Fibroblast of skin of scalp (primary cell): ENCODE measurements at regions not wholly inside any gene's neighbourhood (a gene's known extent, or its start where the extent isn't known, plus 50 kb on each side); places are given as distances from the start of the nearest gene placed in this dataset.
A peak's percentile ranks its signal among the peaks of the same experiment; 100 is the strongest.
"Not testable (repeated sequence)": the region's sequence is repeated elsewhere in the genome, so short reads cannot be mapped to it uniquely, and the experiment has no call there.

Source experiments
- DNase-seq: peaks from one replicate; pipeline ENCODE4 v3.0.0-alpha.2; 2013

DNA sequence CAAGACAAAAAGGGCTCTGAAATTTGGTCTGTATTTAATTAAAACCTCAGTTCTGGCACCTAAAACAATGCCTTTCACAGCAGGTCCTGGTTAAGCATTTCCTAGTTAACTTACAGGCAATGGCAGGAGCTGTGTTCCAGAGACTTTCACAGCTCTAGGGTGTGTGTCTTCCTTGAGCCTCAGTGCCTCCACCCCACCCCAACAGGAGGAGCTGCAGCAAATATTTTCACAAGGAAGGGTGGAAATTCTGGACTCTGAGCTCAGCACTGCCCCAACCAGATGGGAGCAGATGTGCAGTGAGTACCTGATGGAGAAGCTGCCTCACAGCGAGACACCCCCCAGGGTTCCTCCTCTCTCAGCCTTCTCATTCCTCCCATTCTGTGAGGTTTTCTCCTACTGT is 106.3 kb upstream of the SPATA12 start:
- DNase-seq: no peak

DNA sequence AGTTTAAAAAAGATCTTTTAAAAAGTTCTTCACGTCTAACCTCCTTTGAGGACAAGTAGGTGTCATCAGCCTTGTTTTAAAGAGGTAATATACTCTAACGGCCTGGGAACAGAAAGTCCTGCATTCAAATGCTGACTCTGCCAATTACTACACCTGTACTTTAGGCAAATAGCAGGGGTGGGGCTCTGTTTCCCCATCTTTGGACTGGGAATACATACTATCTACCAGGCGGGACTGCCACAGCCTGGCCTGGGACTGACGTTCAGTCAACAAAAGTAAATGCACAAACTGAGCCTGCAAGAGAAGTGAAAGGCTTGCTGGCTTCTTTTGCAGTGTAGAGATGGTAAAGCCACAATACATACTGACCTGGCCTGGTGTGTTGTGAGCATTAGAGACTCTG is 107.6 kb upstream of the SPATA12 start:
- DNase-seq: no peak

DNA sequence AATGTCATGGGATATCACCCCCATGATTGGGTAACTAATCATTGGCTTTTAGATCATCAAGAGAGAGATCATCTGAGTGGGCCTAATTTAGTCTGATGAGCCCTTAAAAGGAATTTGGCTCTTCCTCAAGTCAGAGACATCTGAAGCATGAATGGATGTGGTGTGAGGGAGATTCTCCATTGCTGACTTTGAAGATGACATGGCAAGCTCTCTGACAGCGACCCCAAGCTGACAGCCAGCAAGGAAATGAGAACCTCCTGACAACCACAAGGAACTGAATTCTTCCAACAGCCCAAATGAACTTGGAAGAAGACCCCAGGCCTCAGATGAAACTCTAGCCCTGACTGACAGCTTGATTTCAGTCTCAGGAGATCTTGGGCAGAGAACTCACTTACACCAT is 108.4 kb upstream of the SPATA12 start:
- no peak for DNase-seq

DNA sequence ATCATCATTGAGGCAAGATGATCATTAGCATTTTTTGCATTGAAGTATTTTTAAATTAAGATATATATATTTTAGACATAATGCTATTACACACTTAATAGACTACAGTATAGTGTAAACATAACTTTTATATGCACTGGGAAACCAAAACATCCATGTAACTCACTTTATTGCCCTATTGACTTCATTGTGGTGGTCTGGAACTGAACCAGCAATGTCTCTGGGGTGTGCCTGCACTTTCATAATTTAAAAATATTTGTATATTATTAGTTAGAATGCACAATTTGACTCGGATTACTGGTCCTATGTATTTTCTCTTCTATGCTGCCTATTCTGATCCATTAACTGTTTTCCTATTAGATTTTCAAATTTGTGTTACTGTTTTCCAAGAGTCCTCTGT is 109.1 kb upstream of the SPATA12 start:
- DNase-seq: no peak

DNA sequence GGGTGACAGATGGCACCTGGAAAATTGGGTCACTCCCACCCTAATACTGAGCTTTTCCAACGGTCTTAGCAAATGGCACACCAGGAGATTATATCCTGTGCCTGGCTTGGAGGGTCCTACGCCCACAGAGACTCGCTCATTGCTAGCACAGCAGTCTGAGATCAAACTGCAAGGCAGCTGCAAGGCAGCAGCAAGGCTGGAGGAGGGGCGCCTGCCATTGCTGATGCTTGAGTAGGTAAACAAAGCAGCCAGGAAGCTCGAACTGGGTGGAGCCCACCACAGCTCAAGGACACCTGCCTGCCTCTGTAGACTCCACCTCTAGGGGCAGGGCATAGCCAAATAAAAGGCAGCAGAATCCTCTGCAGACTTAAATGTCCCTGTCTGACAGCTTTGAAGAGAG is 115.1 kb upstream of the SPATA12 start:
- DNase-seq: not testable (repeated sequence)

DNA sequence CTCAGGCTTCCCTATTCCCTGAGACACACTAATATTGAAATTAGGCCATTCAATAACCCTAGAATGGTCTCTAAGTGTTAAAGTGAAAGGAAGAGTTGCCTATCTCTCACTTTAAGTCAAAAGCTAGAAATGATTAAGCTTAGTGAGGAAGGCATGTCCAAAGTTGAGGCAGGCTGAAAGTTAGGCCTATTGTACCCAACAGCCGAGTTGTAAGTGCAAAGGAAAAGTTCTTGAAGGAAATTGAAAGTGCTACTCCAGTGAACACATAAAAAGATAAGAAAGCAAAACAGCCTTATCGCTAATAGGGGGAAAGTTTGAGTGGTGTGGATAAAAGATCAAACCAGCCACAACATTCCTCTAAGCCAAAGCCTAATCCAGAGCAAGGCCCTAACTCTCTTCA is 117.9 kb upstream of the SPATA12 start:
- DNase-seq: no peak

DNA sequence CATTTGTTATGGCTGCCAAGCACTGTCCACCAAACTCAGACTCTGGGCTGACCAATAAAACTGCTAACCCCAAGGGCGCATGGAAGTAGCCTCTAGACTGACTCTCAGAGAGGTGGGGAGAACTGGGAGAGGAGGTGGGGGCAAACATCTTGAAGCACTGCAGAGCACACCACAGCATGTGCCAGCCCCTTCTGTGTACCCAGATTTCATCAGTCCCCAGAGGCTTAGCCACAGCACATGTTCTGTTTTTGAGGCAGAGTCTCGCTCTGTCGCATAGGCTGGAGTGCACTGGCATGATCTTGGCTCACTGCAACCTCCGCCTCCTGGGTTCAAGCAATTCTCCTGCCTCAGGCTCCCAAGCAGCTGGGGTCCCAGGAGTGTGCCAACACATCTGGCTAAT is 119.5 kb upstream of the SPATA12 start:
- DNase-seq: no peak

DNA sequence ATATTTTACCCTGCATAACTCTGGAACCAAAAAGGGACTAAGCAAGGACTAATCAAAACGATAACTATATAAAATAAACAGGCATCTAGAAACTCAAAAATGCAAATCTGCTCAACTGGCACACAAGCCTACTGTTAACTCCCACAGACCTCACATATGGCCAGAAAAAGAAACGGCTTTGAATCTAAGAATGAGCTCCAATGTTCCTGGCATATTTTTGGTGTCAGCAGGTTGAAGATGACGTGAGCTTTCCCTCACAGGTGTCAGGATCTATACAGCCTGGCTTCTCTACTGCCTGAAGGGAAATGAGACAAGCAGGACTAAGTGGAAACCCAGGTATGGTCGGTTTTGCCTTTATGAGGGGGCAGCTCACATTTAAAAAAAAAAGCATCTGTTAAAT is 120.1 kb upstream of the SPATA12 start:
- no peak for DNase-seq

DNA sequence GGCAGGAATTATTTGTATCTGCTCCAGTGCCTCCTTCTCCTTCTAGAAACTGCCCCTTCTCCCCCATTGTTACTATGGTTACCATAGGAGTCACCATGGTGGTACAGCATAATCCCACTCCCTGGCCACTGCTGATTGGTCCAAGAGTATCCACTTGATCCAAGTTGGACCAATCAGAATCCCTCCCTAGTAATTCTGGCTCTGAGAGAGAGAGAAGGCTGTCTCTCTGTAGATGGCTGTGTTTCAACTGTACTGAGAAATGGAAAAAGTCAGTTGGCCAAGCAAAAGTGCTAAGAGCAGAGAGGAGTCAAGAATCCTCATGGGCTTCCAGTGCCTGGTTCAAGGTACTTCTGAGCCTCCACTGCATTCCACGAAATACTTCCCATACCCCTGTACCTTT is 120.6 kb upstream of the SPATA12 start:
- DNase-seq: no peak

DNA sequence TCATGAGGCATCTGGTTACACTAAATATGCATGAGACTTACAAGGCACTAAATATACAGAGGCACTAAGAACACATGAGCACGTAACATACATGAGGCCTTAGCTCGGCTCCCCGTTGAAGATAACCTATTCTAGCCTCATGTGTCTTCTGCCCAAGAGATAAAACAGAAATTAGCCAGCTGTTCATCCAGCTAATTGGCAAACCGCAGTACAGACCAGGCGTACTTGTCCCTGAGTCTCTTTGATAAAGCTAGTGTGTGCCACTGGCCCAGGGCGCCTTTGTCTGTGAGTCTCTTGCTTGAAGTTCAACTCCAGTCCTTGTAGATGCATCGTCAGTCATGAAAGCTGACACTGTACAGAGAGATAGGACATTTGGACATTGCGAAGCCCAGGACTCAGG is 121.9 kb upstream of the SPATA12 start:
- DNase-seq: no peak

DNA sequence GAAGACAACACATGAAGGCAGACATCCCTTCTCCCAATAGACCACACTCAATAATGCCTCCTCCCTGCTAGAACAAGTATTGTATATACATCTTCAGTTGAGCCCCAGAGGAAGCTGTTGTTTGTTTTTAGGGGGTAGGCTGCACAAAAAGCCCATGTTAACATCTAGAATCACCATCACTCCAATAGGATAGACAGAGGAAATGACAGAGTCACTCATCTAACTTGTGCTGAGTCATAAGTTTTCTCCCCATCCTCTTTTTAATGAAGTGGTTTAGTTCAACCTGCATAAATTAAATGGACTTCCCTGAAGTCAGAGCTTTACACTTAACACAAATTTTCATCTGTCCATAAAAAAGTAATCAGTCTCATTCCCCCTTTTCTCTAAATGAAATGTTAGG is 122.9 kb upstream of the SPATA12 start:
- DNase-seq: no peak

DNA sequence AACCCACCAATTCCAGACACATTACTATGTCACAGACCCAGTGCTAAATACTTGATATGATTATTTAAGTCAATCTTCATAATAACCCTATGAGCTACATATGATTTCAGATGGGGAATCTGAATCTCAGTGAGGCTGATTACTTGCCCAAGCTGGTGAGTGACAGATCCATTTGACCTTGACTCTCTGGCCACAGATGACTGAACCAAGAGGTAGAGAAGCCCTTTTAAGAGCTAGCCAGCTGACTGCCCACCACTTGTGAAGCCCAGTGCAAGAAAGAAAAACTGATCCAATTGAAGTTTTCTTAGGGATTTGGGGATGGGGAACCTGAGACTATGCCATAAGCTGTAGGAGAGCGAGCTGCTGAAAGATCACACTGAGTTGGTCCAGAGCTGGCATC is 124.7 kb upstream of the SPATA12 start:
- DNase-seq: no peak

DNA sequence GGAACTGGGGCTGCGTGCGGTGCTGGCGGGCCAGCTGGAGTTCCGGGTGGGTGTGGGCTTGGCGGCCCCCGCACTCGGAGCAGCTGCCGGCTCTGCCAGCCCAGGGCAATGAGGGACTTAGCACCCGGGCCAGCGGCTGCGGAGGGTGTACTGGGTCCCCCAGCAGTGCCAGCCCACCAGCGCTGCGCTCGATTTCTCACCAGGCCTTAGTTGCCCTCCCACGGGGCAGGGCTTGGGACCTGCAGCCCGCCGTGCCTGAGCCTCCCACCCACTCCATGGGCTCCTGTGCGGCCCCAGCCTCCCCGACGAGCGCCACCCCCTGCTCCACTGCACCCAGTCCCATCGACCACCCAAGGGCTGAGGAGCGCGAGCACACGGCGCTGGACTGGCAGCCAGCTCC is 126.0 kb upstream of the SPATA12 start:
- not testable (repeated sequence) for DNase-seq

DNA sequence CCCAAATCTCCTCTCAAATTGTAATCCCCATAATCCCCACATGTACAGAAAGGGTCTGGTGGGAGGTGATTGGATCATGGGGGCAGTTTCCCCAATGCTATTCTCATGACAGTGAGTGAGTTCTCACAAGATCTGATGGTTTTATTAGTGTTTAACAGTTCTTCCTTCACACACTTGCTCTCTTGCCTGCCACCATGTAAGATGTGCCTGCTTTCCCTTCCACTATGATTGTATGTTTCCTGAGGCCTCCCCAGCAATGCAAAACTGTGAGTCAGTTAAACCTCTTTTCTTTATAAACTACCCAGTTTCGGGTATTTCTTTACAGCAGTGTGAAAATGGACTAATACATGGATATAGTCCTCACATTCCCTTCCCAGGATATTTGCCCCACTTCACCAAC is 126.7 kb upstream of the SPATA12 start:
- DNase-seq: no peak

DNA sequence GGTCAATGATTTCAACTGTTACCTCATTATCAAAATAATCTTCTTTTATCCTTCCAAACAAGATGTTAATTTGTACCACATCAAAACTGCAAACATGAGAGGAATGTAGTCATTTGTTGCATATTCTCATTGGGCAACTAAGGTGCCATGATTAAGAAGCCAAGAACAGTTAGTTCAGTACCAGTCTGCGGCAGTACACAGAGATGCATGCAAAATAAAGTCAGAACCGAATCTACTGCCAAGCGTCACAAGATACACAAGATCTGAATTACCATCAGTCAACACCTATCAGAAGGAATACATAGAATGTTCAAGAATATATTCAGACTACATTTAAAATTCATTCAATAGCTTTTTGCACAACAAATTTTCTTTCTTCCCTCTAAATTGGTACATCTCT is 127.6 kb upstream of the SPATA12 start:
- DNase-seq: no peak

DNA sequence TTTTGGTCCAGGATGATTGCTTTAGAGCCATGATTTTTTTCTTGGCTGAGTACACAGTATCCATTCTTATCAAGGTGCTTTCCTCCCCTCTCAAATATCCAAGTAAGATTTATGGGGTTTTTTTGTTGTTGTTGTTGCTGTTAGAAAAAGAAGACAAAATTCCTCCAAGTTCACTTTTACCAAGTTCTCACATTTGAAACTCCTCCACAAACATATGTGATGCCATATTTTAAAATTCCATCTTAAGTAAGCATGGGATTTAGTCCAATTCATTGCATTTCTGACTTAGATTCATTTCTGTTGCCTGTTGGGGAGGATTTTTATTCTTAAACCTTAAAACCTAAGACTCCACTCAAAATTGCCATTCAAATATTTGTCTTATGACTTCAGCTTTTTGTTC is 128.6 kb upstream of the SPATA12 start:
- no peak for DNase-seq

DNA sequence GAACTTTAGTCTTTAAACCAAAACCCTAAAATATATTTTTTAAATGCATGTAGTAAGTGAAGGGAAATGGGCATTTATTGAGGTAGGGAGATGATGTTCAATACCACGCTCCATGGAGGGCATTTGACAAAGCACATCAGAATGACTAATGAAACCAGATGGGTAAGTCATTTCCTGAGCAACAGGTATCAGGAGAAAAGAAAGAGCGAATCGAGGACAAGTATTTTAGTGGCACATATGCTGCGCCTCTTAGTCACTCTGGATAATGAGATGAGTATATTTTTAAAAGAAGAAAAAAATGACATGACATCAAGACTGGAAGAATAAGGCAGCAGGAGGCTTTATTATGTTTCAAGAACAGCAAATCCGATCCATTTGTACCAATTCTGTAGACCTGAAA is 129.0 kb upstream of the ARHGEF3 start:
- no peak for DNase-seq

DNA sequence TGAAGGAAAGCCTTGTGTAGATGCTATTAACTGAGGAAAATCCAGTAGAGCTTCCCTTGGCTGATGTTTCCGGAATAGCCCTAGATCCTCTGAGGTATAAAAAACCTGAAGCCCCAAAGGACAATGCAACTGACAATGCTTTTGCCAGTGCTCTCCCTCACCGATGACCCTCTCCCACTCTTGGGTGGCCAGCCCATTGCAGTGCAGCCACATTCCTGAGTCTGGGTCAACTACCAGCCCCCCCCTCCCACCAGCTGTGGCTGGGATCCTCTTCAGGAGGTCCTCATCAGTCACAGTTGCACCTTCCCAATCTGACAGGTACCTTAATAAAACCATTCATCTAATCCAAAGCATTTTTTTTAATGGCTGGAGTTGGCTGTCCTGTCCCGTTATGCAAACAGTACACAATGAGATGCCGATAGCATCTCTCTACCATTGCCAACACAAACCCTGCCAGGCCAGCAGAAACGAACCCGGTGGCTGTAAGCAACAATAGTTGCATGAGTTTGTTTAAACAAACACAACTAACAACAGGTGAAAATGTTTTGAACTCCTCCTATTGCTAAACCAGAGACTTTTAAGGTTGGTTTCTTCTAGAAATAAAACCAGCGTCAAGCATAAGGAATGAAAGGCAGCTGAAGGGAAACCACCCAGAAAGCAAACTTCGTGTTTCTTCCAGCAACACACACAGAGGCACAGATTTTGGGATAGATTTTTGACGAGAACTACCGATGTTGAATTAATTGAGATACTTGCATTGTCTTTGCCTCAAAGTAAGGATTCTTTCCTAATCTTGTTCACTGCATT is 128.3 kb upstream of the ARHGEF3 start:
- DNase-seq: no peak

DNA sequence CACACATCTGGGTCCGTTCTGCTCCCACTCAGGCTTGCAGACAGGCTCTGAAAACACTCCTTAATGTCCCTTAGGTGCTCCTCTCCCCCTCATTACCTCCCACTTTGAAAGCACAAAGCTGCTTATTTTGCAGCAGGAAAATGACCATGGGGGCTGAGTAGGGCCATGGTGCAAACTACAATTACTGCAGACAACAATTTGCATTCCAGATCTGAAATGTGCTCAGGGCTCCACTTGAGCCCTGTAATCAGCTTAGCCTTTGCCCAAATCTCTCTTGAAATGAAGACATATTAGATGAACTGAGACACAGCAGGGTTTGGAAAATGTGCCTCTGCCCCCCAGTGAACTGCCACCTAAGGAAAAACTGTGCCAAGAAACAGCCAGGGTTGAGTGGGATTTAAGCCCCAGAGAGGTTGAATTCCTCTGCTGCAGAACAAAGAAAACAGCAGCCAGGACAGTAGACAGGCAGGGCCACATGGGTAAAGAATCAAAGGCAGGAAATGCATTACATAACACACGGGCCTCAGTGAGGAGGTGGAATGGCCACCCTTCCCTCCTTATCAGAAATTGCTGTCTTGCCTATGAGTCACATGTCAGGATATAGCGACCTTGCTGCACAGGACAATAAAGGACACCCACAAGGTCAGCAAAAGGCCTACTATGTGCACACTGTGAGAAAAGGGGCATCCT is 126.8 kb upstream of the ARHGEF3 start:
- no peak for DNase-seq

DNA sequence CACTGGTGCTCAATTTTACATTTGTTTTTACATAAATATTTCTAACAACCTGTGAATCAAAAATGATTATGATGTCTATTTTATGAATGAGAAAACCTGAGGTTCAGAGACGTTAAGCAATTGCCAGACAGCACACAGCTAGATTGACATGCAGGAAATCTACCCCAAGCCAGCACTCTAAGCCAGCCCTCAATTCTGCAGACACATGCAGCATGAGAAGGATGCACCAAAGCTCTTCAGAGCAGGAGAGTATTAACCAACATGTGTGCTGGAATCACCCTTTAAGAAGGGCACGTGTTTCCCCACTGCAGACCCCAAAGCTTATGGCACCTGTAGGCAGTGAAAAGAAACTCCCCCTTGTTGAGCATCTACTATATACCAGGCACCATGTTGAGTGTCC is 126.1 kb upstream of the ARHGEF3 start:
- DNase-seq: no peak

DNA sequence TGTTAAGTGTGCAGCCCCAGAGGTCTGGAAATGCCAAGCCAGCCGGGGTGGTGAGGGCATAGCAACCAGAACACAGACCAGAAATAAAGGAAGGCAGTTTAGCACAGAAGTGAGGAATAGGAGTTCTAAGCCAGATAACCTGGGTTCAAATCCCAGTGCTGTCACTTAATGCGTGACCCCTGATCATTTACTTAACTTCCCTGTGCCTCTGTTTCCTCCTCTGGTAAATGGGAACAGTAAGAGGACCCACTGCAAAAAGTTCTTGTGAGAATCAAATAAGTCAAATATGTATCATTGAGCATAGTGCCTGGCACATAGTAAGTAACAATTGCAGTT is 125.2 kb upstream of the ARHGEF3 start:
- no peak for DNase-seq

DNA sequence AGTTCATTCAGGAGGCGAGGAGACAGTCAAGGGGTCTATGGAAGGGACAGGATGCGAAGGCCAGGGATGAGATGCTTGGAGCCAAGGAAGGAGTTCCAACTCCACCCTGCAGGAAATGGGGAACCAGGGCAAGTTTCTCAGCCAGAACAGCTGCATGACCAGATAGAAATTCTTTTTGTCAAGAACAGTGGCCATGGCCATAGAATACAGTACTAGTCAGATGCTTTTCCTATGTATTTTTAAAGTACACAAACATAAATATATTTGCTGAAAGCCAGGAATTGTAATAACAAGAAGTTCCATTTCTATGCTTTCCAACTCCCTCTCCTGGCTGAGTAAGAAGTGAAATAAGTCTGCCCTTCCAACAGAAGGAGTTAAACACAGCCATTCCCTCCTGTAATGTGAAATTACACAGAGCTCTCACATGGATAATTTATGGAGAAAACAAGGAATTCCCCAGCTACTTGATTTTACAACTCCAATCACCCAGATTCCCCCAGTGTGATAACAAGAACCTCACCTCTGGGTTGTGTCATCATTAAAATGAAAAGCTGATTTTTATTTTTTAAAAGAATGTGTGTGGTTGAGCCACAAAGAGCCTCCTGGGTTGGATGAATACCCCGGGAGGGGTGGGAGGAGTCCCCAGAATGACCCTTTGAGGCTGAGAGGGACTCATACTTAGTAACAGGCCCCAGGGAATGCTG is 124.6 kb upstream of the ARHGEF3 start:
- peak; percentile 64 for DNase-seq

DNA sequence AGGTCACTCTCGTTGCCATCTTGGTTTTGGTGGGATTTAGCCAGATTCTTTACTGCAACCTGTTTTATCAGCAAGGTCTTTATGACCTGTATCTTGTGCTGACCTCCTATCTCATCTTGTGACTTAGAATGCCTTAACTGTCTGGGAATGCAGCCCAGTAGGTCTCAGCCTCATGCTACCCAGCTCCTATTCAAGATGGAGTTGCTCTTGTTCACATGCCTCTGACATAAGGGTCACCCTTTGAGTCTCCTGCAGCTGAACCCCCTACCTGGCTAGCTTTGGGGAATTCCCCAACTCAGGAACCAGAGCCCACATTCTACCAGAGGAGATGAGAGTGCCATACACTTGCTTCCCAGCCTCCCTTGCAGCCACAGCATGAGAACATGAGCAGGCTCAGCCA is 123.0 kb upstream of the ARHGEF3 start:
- not testable (repeated sequence) for DNase-seq
